AG04450 (cell line): ENCODE measurements at regions not wholly inside any gene's neighbourhood (a gene's known extent, or its start where the extent isn't known, plus 50 kb on each side); places are given as distances from the start of the nearest gene placed in this dataset.

Experiments used
- CTCF ChIA-PET: fragments of 300-600, 350-600 bp; formaldehyde crosslinking; extraction: SDS; loops from one replicate; lab custom pipeline; 2022; ENCODE audit warnings: antibody characterized with exemption, inconsistent platforms; lab: Charles Lee
- POLR2A ChIA-PET: fragments of 350-600 bp; formaldehyde crosslinking; extraction: SDS; loops from one replicate; lab custom pipeline; 2021; ENCODE audit warnings: antibody characterized with exemption, inconsistent platforms; lab: Yijun Ruan, JAX
- DNase-seq: peaks from one replicate; pipeline ENCODE4 v3.0.0-alpha.2; 2011; ENCODE audit warnings: low read depth, low spot score
- H3K27ac ChIP-seq: one replicate; pipeline ENCODE4 v1.5.1; 2012; ENCODE audit warnings: low read depth, low read length, control low read depth
- H3K27me3 ChIP-seq: one replicate; pipeline ENCODE4 v1.6.0; 2012; ENCODE audit warnings: low read length; ENCODE audit not compliant: control insufficient read depth, insufficient read depth
- H3K4me3 ChIP-seq: 2 replicates; pipeline ENCODE4 v1.5.1; 2011; ENCODE audit warnings: mild to moderate bottlenecking, low read depth, low read length, control low read depth
- H3K9me3 ChIP-seq: 2 replicates; pipeline ENCODE4 v1.5.1; 2012; ENCODE audit warnings: low read length; ENCODE audit not compliant: control insufficient read depth, insufficient read depth
- CTCF ChIP-seq: IDR thresholded peaks from 2 replicates; pipeline ENCODE4 v1.5.1; 2011; ENCODE audit warnings: low read depth, low read length, control low read depth, inconsistent platforms

- Histone ChIP-seq H3K27me3 (no peaks in the 10 kb centered on the region), H3K4me3 (no peak overlapping the region), H3K9me3 (no peaks in the 10 kb centered on the region), H3K27ac (no peak overlapping the region)
- ChIA-PET CTCF (no interaction called here), POLR2A (no interaction called here)
- DNase-seq: no peak
- no peak for TF ChIP-seq CTCF
These were observed 123.1 kb upstream of the ZNF608 start for GRCh38 chr5:124869426-124870033.

GRCh38 chr5:124870070-124870469 is 123.6 kb upstream of the ZNF608 start:
- Histone ChIP-seq H3K27ac (no peak overlapping the region), H3K27me3 (no peaks in the 10 kb centered on the region), H3K9me3 (no peaks in the 10 kb centered on the region), H3K4me3 (no peak overlapping the region)
- no peak for TF ChIP-seq CTCF
- CTCF ChIA-PET: no interaction called here
- POLR2A ChIA-PET: no interaction called here
- no peak for DNase-seq

- no peak for DNase-seq
- POLR2A ChIA-PET: no interaction called here
These were observed 124.9 kb upstream of the ZNF608 start for GRCh38 chr5:124871303-124871702.

GRCh38 chr5:124872086-124872485 is 125.6 kb upstream of the ZNF608 start:
- ChIA-PET POLR2A (no interaction called here), CTCF (no interaction called here)
- no peaks in the 10 kb centered on the region for H3K27me3 ChIP-seq
- no peak overlapping the region for H3K4me3 ChIP-seq
- no peak overlapping the region for H3K27ac ChIP-seq
- TF ChIP-seq CTCF: no peak
- DNase-seq: no peak
- no peaks in the 10 kb centered on the region for H3K9me3 ChIP-seq

More at GRCh38 chr5:124871303-124871702, 124.9 kb upstream of the ZNF608 start:
- CTCF ChIA-PET: no interaction called here
- Histone ChIP-seq H3K4me3 (no peak overlapping the region), H3K9me3 (no peaks in the 10 kb centered on the region), H3K27ac (no peak overlapping the region), H3K27me3 (no peaks in the 10 kb centered on the region)
- no peak for TF ChIP-seq CTCF

- ChIA-PET CTCF (no interaction called here), POLR2A (no interaction called here)
- no peaks in the 10 kb centered on the region for H3K27me3 ChIP-seq
- no peak overlapping the region for H3K27ac ChIP-seq
- no peak for DNase-seq
- H3K4me3 ChIP-seq: no peak overlapping the region
- TF ChIP-seq CTCF: no peak
- no peaks in the 10 kb centered on the region for H3K9me3 ChIP-seq
These were observed 126.2 kb upstream of the ZNF608 start for GRCh38 chr5:124872615-124873014.
